HG03558 (cell line): ENCODE measurements at regions not wholly inside any gene's neighbourhood (a gene's known extent, or its start where the extent isn't known, plus 50 kb on each side); places are given as distances from the start of the nearest gene placed in this dataset.

Experiments used
- ATAC-seq: cut with Tn5 transposase; IDR thresholded peaks from one replicate; pipeline ENCODE4 v1.9.1; 2021; ENCODE audit warnings: moderate number of reproducible peaks; ENCODE audit not compliant: unreplicated experiment; ENCODE audit errors: extremely low read depth

- ATAC-seq, result no peak
Measured at GRCh38 chr2:16154501-16155280, 214.3 kb downstream of the MYCN start.

GRCh38 chr2:16154061-16154460, 213.7 kb downstream of the MYCN start:
- no peak for ATAC-seq

GRCh38 chr2:16153754-16154035, 213.3 kb downstream of the MYCN start:
- ATAC-seq, result no peak

- no peak for ATAC-seq
Measured at GRCh38 chr2:16152928-16153753, 212.8 kb downstream of the MYCN start.

- ATAC-seq, result no peak
Measured at GRCh38 chr2:16152071-16152927, 211.9 kb downstream of the MYCN start.

GRCh38 chr2:16151651-16152050, 211.3 kb downstream of the MYCN start:
- ATAC-seq, result no peak

- no peak for ATAC-seq
Measured at GRCh38 chr2:16151281-16151570, 210.9 kb downstream of the MYCN start.

GRCh38 chr2:16150456-16151280, 210.3 kb downstream of the MYCN start:
- ATAC-seq, result no peak

- no peak for ATAC-seq
Measured at GRCh38 chr2:16149349-16150243, 209.2 kb downstream of the MYCN start.

GRCh38 chr2:16148632-16149348, 208.4 kb downstream of the MYCN start:
- ATAC-seq, result no peak

- ATAC-seq, result no peak
Measured at GRCh38 chr2:16142383-16143361, 202.3 kb downstream of the MYCN start.

GRCh38 chr2:16141641-16141921, 201.2 kb downstream of the MYCN start:
- ATAC-seq, result no peak

- no peak for ATAC-seq
Measured at GRCh38 chr2:16140771-16141640, 200.7 kb downstream of the MYCN start.

- no peak for ATAC-seq
Measured at GRCh38 chr2:16139663-16140615, 199.6 kb downstream of the MYCN start.

- ATAC-seq, result no peak
Measured at GRCh38 chr2:16138811-16139662, 198.7 kb downstream of the MYCN start.
